AG10803 (cell line): ENCODE measurements at regions not wholly inside any gene's neighbourhood (a gene's known extent, or its start where the extent isn't known, plus 50 kb on each side); places are given as distances from the start of the nearest gene placed in this dataset.
"Not testable (repeated sequence)": the region's sequence is repeated elsewhere in the genome, so short reads cannot be mapped to it uniquely, and the experiment has no call there.

Source experiments
- DNase-seq: peaks from one replicate; pipeline ENCODE4 v3.0.0; 2010; ENCODE audit warnings: low read depth
- H3K4me3 ChIP-seq: 2 replicates; pipeline ENCODE4 v1.5.1; 2011; ENCODE audit warnings: mild to moderate bottlenecking, low read length, control low read depth
- TF ChIP-seq, protein P1 (sequence below): conservative IDR thresholded peaks from 2 replicates; pipeline ENCODE4 v1.5.1; 2011; ENCODE audit warnings: mild to moderate bottlenecking, low read length, control low read depth, inconsistent platforms

DNA sequence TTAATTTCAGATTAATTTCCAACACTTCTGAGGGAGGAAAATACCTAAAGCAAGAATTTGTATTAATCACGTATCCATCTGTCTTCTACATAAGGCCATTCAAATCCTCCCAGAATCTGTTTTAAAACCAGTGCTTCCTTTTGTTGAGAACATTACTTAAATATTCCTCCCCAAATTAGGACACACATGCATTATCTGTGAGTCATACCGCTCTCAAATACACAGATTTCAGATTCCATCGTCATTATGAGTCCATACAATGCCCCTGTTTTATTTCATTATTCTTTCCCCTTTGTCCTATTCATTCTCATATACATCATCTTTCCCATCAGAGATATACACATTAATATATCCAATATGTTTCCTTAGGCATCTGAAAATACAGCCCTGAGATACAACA lies 57.3 kb upstream of the PRSS12 start:
- no peak overlapping the region for H3K4me3 ChIP-seq
- TF ChIP-seq, protein P1, sequence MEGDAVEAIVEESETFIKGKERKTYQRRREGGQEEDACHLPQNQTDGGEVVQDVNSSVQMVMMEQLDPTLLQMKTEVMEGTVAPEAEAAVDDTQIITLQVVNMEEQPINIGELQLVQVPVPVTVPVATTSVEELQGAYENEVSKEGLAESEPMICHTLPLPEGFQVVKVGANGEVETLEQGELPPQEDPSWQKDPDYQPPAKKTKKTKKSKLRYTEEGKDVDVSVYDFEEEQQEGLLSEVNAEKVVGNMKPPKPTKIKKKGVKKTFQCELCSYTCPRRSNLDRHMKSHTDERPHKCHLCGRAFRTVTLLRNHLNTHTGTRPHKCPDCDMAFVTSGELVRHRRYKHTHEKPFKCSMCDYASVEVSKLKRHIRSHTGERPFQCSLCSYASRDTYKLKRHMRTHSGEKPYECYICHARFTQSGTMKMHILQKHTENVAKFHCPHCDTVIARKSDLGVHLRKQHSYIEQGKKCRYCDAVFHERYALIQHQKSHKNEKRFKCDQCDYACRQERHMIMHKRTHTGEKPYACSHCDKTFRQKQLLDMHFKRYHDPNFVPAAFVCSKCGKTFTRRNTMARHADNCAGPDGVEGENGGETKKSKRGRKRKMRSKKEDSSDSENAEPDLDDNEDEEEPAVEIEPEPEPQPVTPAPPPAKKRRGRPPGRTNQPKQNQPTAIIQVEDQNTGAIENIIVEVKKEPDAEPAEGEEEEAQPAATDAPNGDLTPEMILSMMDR = no peak
- DNase-seq = peak; percentile 70

DNA sequence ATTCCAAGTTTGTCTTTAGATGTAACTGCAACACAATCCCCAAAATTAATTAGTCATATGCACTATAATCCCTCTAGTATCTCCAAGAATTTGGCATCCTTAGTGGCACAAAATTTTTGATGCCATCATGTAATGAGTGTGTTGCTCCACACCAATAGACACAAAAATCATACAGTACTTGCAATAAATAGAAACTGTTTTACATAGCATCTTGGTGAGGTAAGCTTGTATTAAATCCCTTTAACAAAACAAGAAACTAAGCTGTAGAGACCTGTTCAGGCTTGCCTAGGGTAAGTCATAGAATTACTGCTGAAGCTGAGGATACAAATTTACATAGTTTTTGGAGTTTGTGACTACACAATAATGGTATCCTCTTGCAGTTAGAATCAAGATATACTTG lies 64.5 kb upstream of the PRSS12 start:
- H3K4me3 ChIP-seq = no peak overlapping the region
- TF ChIP-seq, protein P1 = no peak
- peak; percentile 86 for DNase-seq

DNA sequence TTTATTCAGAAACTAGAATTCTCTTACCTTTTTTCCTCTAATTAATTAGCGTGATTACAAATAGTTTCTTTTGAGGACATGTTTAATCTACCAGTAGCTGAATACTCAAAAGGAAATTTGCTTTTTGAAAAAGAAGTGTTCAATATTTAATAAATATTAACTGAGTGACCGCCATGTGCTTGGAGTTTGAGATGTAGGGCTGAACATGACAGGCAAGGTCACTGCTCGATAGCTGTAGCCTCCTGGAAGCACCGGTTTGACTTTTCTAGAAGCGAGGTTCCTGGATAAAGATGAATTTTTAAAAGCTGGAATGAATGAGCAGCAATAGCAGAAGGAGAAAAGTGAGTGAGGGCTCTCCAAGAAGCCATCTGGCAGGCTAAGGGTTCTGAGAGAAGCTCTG lies 65.0 kb upstream of the PRSS12 start:
- not testable (repeated sequence) for H3K4me3 ChIP-seq

DNA sequence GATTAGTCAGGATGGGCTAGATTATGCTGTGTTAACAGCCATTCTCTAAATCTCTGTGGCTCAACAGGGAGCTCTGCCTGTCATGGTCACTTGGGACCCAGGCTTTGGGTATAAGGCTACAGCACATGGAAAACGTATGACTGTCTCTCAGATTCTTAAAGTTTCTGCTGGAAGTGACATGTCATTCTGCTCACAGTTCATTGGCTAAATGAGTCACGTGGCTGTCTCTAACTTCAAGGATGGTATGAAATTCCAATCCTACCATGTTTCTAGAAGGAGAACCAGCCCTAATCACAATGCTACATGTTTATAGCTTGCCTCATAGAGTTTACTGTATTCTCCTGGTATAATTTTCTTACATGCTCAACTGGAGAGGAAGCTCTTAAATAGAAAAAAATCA lies 65.6 kb upstream of the PRSS12 start:
- H3K4me3 ChIP-seq, DNase-seq: not testable (repeated sequence)

More for the DNA sequence above, 65.0 kb upstream of the PRSS12 start:
- not testable (repeated sequence) for DNase-seq

DNA sequence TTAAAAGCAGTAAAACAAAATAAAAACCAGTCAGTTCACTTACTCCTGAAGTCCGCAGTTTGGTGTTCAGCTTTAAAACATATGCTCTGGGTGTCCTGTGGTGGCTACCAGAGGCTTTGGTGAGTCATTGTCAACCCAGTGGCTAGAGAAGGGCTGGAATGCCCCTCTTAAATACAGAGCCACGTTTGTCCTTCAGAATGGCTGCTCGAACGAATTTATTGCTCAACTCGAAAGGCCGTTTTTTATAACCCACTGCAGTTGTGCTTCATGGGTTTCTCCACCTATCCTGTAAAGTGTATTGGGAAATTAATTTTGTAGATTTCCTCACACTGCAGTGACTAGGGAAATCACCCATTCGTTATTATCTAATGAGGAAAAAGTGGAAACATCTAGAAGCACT lies 66.8 kb upstream of the PRSS12 start:
- not testable (repeated sequence) for H3K4me3 ChIP-seq
- DNase-seq = peak; percentile 49

DNA sequence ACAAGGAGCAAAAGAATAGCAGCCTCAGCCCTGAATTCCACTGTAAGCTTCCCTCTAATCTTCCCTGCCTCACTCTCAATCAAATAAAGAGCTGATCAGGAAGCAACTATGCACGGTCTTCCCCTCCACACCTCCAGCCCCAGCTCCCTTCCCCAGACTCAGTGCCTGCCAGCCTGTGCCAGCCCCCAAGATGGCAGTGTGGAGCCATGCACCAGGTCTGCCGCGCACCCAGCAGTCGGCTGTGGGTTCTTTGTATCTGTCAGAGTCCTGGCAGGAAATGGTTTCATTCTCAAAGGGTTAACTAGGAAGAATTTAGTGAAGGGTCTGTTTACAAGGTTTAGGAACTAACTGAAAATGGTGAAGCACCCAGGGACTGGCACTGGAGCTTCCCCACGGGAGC lies 71.3 kb upstream of the PRSS12 start:
- DNase-seq = peak; percentile 43
- H3K4me3 ChIP-seq = not testable (repeated sequence)
- TF ChIP-seq, protein P1 = peak; percentile 58

DNA sequence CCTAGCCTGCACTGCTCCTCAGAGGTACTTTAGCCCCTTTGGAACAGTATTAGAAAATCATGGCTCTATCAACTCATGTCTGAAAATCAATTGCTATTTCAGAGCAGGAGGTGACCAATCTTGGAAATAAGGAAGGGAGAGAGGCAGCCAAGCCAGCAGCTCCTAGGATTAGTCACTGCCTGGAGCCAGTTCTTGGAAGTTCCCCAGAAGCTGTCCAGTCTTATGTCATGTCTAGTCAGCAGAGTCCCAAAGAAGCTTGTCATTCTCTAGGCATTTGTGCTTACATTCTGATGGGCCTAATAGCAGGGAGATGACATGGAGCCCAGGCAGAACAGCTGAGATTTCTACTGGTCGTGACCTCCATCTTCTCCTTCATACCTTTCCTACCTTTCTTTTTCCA lies 76.1 kb upstream of the PRSS12 start:
- not testable (repeated sequence) for DNase-seq, H3K4me3 ChIP-seq

DNA sequence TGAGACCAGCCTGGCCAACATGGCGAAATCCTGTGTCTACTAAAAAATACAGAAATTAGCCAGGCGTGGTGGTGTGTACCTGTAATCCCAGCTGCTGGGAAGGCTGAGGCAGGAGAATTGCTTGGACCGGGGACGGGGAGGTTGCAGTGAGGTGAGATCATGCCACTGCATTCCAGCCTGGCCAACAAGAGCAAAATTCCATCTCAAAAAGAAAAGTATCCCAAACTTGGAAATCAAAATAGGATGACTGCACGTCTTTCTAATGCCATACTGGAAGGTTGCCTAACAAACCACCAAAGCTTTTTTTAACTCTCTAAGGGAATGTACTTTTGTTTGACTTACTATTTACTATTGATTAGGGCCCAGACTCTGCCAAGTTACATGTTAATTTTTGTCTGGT lies 79.6 kb upstream of the PRSS12 start:
- peak; percentile 54 for DNase-seq

DNA sequence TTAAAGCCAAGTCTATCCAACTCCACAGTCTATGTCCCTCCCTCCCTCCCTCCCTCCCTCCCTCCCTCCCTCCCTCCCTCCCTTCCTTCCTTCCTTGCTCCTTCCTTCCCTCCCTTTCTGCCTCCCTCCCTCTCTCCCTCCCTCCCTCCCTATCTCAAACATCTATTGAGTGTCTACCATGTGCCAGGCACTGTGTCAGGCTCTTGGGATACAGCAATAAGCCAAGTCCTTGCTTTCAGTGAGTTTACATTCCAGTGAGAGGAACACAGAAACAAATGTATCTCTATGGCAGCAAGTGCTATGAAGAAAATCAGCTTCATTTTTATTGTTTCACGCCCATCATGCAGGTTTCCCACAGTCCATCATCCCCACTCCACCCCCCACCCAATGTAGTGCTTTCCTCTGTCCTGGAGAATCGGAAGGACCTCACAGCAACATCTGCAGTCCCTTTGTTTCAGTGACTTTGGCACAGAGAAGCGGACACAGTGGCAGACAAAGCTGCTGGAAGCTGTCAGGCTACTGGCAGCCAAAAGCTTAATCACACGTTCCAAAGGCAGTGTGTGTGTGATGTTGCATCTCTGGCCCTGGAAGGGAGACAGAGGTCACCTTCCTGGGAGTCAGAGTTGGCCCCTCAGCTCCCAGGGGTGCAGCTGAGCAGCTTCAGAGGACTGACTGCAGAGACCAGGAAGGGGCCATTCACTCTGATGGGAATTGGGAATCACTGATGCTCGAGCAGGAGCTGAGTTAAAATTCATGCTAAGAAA lies 81.0 kb upstream of the PRSS12 start:
- not testable (repeated sequence) for H3K4me3 ChIP-seq
- peak; percentile 57 for DNase-seq

More for the DNA sequence above, 79.6 kb upstream of the PRSS12 start:
- H3K4me3 ChIP-seq = not testable (repeated sequence)

DNA sequence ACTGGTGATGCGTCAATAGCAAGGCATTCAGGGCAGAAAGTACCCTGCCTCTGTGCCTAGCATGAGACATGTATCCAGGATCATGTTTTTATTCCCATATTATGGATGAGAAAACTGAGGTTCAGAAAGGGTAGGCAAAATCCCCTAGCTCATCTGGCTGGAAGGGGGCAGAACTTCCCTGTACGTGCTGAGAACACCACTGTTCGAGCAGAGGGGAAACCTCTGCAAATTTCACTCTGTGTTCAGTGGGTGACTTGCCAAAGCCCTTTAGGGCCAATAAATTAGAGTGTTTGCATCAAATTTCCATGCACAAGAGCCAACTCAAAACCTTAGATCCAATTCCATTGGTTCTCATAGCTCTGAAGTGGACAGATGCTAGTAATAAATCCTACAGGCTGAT lies 82.6 kb upstream of the PRSS12 start:
- H3K4me3 ChIP-seq, DNase-seq: not testable (repeated sequence)

DNA sequence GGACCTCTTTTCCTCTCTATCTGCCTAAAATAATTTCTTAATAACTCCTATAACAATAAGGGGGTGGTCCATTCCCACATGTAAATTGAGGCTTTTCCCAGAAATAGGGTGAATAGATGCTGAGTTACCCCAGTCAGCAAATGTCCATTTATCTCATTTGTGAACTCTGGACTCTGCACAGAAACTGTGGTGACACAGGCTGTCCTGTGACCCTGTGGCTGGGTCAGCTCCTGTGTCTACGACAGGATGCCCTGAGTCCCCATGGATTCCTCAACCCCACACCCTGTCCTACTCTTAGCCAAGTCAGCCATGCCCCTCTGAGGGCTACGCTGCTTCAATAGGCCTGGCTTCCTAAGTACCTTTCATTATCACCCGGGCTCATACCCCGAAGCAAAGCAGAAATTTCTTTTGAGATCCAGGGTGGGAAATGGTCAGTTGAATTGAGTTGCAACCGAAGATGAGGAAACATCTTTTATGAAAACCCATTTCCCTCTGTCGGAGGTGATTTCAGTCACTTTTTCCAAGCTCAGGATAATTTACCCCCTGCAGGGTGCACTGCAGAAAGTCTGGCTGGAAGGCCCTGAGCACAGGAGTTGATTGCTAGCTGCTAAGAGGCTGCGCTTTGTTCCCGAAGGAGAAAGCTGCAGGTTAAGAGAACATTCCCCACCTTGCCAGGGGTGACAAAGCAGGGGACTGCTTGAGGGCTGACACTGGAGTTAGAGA lies 89.5 kb upstream of the PRSS12 start:
- H3K4me3 ChIP-seq, DNase-seq: not testable (repeated sequence)

DNA sequence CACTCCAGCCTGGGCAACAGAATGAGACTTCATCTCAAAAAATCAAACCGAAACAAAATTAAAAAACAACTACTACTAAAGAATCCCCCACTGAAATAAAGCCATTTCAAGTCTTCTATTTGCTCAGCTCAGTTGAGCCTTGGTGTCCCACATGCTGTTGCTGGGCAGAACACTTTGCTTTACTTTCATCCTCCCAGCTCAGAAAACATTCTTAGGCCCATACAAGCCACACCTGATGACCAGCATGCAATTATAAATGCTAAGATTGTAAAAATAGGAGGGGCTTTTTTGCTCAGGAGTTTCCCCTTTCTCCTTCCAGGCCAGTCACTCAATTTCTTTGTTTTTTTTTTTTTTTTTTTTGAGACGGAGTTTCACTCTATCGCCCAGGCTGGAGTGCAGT lies 94.6 kb upstream of the PRSS12 start:
- not testable (repeated sequence) for DNase-seq

DNA sequence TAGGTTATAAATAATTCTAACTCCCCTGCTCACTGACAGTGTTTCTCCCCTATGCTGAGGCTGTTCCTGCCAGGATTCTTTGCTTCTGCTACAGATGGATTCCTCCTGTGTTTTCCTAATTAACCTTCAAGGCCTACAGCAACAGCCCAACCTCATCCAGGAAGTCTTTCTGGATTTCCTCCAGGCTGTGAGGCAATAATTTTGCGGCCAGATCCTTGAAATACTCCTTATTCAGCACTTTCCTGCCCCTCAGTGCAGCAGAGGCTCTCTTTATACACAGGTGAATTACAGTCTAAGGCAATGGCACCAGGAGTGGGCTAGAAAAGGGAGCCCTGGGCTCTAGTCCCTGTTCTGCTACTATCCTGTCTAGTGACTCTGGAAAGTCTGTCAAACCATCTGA lies 102.1 kb upstream of the PRSS12 start:
- peak; percentile 55 for DNase-seq
- not testable (repeated sequence) for H3K4me3 ChIP-seq

More for the DNA sequence above, 94.6 kb upstream of the PRSS12 start:
- H3K4me3 ChIP-seq = not testable (repeated sequence)

DNA sequence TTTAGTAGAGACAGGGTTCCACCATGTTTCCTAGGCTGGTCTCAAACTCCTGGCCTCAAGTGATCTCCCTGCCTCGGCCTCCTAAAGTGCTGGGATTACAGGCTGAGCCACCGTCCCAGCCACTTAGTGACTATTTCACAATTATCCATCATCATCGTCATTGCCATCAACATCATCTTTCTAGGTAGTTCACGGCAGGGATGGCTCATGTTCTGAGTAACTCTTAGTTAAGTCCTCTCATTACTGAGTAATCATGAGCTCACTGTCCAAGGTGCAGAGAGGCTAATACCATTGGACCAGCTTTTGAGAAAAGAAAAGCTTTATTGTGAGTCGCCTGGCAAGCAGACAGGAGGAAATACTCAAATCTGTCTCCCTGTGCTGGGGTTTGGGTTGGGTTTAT lies 108.6 kb upstream of the PRSS12 start:
- peak; percentile 21 for DNase-seq
- not testable (repeated sequence) for H3K4me3 ChIP-seq

DNA sequence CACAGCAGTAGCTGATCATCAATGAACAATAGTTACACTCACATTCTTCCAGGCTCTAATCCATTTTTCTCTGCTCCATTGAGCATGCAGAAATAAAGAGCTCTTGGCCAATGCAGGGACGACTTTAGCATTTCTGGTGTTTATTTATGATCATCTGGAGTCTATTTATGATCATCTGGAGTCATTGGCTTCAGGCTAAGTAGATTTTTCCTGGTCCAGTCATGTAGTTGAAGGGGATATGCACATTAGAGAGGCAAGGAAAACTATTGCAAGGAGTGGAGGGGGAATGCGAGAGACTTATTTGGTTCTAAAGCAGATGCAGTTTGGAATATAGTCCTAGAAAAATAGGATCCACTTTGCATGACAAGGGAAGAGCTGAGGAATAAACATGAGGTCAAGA lies 113.0 kb upstream of the PRSS12 start:
- not testable (repeated sequence) for H3K4me3 ChIP-seq
- peak; percentile 87 for DNase-seq

DNA sequence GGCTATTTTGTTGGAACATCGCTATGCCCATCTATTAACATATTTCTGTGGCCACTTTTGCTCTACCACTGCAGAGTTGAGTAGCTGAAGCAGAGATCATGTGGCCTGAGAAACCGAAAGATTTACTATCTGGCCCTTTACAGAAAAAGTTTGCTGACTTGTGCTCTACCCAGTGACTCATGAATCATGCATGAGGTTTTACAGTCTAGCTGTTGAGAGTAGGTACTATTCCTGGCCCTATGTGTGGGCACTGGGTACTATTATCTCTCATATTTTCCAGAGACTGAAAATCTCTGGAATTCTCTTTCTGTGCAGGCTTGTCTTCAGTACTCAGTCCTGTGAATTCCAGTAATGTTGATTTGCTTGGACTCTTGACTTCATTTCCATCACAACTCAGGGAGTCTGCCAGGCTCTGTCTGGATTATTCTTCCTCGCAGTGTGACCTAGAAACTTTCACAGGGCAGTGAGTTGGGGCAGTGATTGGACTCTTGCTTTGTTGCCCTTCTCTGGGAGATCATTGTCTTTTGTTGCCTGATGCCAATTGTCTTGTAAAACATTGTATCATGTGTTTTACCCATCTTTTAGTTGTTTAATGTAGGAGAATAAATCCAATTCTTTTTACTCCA lies 121.3 kb upstream of the PRSS12 start:
- not testable (repeated sequence) for H3K4me3 ChIP-seq
- DNase-seq = peak; percentile 73
